LNCaP clone FGC (cell line): ENCODE measurements at regions not wholly inside any gene's neighbourhood (a gene's known extent, or its start where the extent isn't known, plus 50 kb on each side); places are given as distances from the start of the nearest gene placed in this dataset.

ENCODE experiments used
- DNase-seq: peaks from one replicate; pipeline ENCODE4 v3.0.0-alpha.2; 2011; ENCODE audit warnings: low read depth
- H3K4me3 ChIP-seq: 2 replicates; pipeline ENCODE4 v1.5.1; 2011; ENCODE audit warnings: mild to moderate bottlenecking, low read depth, low read length, control low read depth
- TF ChIP-seq, protein P1 (sequence below): IDR thresholded peaks from 2 replicates; pipeline ENCODE4 v1.5.1; 2012; ENCODE audit warnings: mild to moderate bottlenecking; ENCODE audit not compliant: control insufficient read depth, insufficient read depth; ENCODE audit errors: extremely low read depth

DNA sequence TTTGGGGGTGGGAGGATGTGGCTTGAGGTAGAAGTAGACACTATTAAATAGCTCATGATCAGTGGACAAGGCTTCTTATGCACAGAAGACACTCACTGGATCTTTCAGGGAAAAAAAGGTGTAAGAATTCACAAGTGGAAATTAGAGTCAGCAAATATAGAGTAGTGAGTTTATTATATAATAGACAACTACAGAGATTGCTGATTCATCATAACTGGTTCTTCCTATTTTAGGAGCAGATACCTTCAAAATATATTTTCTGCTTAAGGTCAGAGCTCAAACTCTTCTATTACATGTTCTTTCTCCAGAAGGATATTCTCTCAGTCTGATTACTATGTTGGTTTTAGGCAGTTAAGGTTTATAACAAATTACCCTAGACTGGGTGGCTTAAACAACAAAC is 646.9 kb upstream of the CDH7 start:
- no peak overlapping the region for H3K4me3 ChIP-seq
- TF ChIP-seq, protein P1, sequence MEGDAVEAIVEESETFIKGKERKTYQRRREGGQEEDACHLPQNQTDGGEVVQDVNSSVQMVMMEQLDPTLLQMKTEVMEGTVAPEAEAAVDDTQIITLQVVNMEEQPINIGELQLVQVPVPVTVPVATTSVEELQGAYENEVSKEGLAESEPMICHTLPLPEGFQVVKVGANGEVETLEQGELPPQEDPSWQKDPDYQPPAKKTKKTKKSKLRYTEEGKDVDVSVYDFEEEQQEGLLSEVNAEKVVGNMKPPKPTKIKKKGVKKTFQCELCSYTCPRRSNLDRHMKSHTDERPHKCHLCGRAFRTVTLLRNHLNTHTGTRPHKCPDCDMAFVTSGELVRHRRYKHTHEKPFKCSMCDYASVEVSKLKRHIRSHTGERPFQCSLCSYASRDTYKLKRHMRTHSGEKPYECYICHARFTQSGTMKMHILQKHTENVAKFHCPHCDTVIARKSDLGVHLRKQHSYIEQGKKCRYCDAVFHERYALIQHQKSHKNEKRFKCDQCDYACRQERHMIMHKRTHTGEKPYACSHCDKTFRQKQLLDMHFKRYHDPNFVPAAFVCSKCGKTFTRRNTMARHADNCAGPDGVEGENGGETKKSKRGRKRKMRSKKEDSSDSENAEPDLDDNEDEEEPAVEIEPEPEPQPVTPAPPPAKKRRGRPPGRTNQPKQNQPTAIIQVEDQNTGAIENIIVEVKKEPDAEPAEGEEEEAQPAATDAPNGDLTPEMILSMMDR: no peak
- no peak for DNase-seq

DNA sequence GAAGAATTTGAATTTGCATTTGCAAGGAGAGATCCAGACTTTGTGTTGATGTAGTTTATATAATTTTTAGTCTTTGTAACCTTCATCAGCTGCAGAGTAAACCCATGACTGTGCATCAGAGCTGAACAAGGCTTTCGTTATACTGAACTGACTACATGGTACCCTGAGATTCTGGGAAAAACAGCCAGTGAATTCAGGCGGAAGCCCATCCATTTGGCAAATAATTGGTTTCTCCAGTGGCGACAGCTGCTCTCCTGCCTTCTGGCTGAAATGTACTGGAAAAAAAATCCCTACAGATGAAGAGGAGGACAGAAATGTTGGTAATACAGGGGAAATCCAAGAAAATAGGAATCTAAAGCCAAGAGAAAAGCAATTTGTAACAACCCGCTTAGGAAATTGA is 657.5 kb upstream of the CDH7 start:
- DNase-seq: no peak
- TF ChIP-seq, protein P1: no peak
- no peak overlapping the region for H3K4me3 ChIP-seq

DNA sequence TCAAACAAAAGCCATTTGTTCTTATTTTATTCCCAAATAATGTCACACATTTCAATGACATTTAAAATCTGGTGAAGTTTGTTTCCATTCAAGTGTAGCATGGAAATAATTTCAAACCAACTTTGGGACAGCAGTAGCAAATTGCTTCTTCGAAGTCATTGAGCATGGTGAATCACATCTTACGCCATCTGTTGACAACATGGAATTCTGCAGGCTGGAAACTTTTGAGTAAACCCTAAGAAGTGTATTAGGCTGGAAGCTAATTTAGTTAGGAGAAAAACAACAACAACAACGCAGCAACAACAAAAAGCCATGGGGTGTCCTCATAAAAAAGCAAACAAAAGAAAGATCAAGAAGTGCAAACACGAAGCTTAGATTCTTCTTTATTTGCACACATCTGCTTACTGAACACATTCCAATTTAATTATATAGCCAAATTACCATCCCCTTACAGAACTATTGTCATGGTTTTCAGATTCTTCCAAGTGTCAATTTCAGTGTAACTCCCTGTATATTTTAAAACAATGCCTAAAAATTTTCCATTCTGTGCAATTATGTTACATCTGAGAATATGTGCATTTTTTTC is 659.0 kb upstream of the CDH7 start:
- no peak overlapping the region for H3K4me3 ChIP-seq
- DNase-seq: peak; percentile 7
- TF ChIP-seq, protein P1: peak; percentile 62

DNA sequence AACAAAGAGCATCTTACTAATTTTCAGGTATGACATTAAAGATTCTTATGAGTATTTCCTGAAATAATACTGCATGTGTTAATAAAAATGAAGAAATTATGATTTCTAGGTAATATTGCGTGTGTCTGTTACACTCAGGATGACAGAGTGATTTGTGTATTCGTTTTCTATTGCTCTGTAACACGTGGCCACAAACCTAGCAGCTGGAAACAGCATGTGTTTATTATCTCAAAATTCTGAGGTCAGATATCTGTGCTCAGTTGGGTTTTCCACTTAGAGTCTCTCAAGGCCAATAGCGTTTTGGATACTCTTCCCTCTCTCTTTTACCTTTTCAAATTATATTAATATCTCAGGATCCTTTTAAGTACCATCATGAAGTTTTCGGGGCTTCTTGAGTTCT is 667.9 kb upstream of the CDH7 start:
- H3K4me3 ChIP-seq: no peak overlapping the region
- no peak for DNase-seq
- TF ChIP-seq, protein P1: no peak

DNA sequence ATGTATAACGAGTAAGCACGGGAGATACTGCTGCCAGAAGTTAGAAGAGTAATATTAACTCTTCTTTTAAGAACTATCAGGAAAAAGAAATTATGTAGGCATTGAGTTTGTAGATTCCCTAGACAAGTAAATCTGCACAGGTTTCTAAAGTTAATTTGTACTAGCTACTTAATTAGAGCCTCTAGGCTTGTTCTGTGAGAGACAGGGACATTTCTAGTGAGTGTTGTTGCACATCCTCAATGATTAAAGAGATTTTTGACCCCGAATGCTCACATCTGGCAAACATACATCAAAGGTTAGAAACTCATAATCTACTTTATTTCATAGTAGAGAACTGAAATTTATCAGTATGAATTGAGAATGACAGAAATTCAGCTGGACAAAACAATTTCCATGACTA is 669.0 kb upstream of the CDH7 start:
- no peak for DNase-seq
- no peak overlapping the region for H3K4me3 ChIP-seq
- TF ChIP-seq, protein P1: no peak

DNA sequence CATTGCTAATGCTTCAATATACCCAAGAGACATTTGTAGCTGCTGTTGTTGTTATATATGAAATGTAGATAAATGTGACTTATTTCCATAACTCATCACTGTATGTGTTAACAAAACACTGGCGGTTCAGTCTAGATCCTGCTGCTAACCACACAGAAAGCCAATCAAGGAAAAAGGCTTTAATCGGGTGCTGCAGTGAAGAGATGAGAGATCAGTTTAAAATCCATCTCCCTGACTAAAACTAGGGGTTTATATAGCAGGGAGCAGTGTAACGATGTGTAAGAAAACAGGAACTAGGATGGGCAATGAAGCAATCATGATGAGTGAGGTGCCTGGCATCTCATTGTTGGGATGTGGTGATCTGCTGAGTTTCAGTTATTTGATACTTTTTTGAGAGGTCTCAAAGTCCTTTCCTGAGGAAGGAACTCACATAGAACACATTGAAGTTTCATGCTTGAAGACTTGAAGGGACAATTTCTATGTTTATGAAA is 677.7 kb upstream of the CDH7 start:
- TF ChIP-seq, protein P1: no peak
- no peak for DNase-seq
- no peak overlapping the region for H3K4me3 ChIP-seq

DNA sequence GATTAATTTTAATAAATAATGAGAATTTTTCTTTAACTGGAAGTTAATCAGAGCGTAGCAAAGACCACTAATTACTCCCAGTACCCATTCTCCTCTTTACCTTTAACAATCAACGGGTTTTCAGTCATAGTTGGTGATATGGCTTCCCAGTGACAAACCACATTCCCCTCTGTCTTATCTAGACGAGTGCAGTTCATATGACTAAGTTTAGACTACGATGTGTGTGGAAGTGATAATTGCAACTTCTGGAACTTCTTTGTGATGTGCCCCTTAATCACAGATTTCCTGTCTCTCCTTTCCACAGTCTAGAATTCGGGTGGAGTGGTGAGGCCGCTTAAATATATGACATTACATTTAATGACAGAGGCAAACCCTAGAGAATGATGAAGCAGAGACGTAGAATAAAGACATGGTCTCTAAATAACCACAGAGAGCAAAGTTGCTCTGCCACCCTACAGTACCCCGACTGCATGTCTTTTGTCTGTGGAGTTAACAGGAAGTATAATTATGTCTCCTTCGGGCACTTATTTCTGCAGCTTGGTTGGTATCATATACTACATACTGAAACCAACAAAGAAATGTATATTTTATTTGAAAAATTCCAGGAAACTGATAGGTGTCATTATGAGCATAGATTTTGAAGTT is 693.3 kb upstream of the CDH7 start:
- TF ChIP-seq, protein P1: no peak
- DNase-seq: no peak
- H3K4me3 ChIP-seq: no peak overlapping the region
